RWPE2 (cell line): ENCODE measurements at regions not wholly inside any gene's neighbourhood (a gene's known extent, or its start where the extent isn't known, plus 50 kb on each side); places are given as distances from the start of the nearest gene placed in this dataset.

Experiments used
- ATAC-seq: fragments of 200-7000 bp; cut with Tn5 transposase; 3 replicates; pipeline ENCODE4 v1.9.1; 2021; ENCODE audit warnings: low read depth
- DNase-seq: peaks from one replicate; pipeline ENCODE4 v3.0.0-alpha.2; 2020; ENCODE audit warnings: low spot score
- H3K27ac ChIP-seq: fragments of 450-650 bp; 2 replicates; pipeline ENCODE4 v1.5.1; 2017; ENCODE audit warnings: mild to moderate bottlenecking; ENCODE audit not compliant: poor library complexity, severe bottlenecking
- H3K27me3 ChIP-seq: fragments of 250-450 bp; sonication (Bioruptor Pico); 2 replicates; pipeline ENCODE4 v1.5.1; 2021; ENCODE audit warnings: mild to moderate bottlenecking, moderate library complexity; ENCODE audit not compliant: insufficient read depth, poor library complexity, severe bottlenecking
- H3K36me3 ChIP-seq: fragments of 250-450 bp; sonication (Bioruptor Pico); 2 replicates; pipeline ENCODE4 v1.5.1; 2020; ENCODE audit warnings: low read depth, mild to moderate bottlenecking, moderate library complexity
- H3K4me1 ChIP-seq: fragments of 250-450 bp; sonication (Bioruptor Pico); 2 replicates; pipeline ENCODE4 v1.5.1; 2021; ENCODE audit warnings: mild to moderate bottlenecking, moderate library complexity; ENCODE audit not compliant: insufficient read depth, poor library complexity, severe bottlenecking
- H3K4me3 ChIP-seq: fragments of 250-450 bp; sonication (Bioruptor Pico); 2 replicates; pipeline ENCODE4 v1.5.1; 2021; ENCODE audit warnings: mild to moderate bottlenecking, moderate library complexity; ENCODE audit not compliant: severe bottlenecking
- H3K9me3 ChIP-seq: fragments of 250-450 bp; sonication (Bioruptor Pico); 2 replicates; pipeline ENCODE4 v1.5.1; 2021; ENCODE audit warnings: mild to moderate bottlenecking, moderate library complexity; ENCODE audit not compliant: severe bottlenecking
- CTCF ChIP-seq: fragments of 450-650 bp; IDR thresholded peaks from one replicate; pipeline ENCODE4 v1.5.1; 2017; ENCODE audit warnings: mild to moderate bottlenecking, moderate library complexity; ENCODE audit not compliant: poor library complexity, severe bottlenecking

GRCh38 chr4:96379524-96379923 lies 539.6 kb downstream of the PDHA2 start:
- ATAC-seq, result no peak
- Histone ChIP-seq H3K36me3 (no peaks in the 10 kb centered on the region), H3K4me3 (no peak overlapping the region), H3K9me3 (no peaks in the 10 kb centered on the region), H3K27ac (no peak overlapping the region), H3K27me3 (no peaks in the 10 kb centered on the region), H3K4me1 (no peaks in the 10 kb centered on the region)
- no peak for TF ChIP-seq CTCF
- no peak for DNase-seq

DNA sequence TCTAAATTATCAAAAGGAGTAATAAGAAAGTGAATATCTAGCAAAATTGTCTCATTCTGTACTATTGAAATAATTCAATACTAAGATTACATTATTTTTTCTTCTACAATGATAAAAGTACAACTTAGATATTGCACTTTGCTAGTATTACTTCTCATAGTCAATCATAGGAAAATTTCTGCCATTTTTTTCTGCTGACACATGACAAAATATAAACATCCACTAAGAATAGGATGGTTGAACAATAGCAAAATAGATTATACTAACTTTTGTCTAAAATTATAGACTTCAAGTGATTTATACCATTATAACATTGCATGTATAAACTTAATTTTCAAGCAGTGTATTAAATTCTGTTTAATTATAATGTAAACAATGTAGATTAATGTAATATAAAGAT lies 540.2 kb downstream of the PDHA2 start:
- Histone ChIP-seq H3K9me3 (no peaks in the 10 kb centered on the region), H3K27ac (no peak overlapping the region), H3K27me3 (no peaks in the 10 kb centered on the region), H3K4me3 (no peak overlapping the region), H3K4me1 (no peaks in the 10 kb centered on the region), H3K36me3 (no peaks in the 10 kb centered on the region)
- no peak for DNase-seq
- TF ChIP-seq CTCF, result no peak
- ATAC-seq, result no peak

- DNase-seq (no peak), ATAC-seq (no peak)
- no peak for TF ChIP-seq CTCF
- Histone ChIP-seq H3K4me3 (no peak overlapping the region), H3K36me3 (no peaks in the 10 kb centered on the region), H3K4me1 (no peaks in the 10 kb centered on the region), H3K9me3 (no peaks in the 10 kb centered on the region), H3K27ac (no peak overlapping the region), H3K27me3 (no peaks in the 10 kb centered on the region)
Measured at GRCh38 chr4:96383349-96383748, 543.5 kb downstream of the PDHA2 start.

GRCh38 chr4:96389770-96390169 lies 549.9 kb downstream of the PDHA2 start:
- no peak overlapping the region for H3K27ac ChIP-seq
- no peaks in the 10 kb centered on the region for H3K4me1 ChIP-seq
- ATAC-seq (no peak), DNase-seq (no peak)
- H3K9me3 ChIP-seq, result no peaks in the 10 kb centered on the region
- H3K4me3 ChIP-seq, result no peak overlapping the region
- H3K27me3 ChIP-seq, result no peaks in the 10 kb centered on the region
- no peaks in the 10 kb centered on the region for H3K36me3 ChIP-seq
- TF ChIP-seq CTCF, result no peak

DNA sequence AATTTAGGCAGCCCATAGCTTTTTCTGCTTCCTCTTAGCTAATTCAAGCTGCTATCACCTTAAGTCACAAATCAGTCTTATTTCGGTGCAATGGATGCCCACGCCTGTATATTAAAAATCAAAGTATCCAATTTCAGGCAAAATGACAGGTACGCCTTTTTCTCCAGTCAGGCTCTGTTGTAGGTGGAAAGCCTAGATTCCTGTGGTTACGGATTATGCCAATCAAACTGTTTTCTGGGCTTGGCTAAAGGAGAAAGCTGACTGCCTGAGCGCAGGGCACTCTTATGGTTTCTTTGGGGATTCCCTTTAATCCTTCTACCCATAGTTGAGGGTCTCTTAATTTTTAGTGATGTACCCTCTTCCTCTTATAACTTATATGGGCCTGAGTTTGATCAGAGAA lies 550.5 kb downstream of the PDHA2 start:
- Histone ChIP-seq H3K4me3 (no peak overlapping the region), H3K27me3 (no peaks in the 10 kb centered on the region), H3K36me3 (no peaks in the 10 kb centered on the region), H3K9me3 (no peaks in the 10 kb centered on the region), H3K4me1 (no peaks in the 10 kb centered on the region), H3K27ac (no peak overlapping the region)
- no peak for DNase-seq
- no peak for TF ChIP-seq CTCF
- peak; percentile 67 for ATAC-seq
